RWPE2 (cell line): ENCODE measurements at regions not wholly inside any gene's neighbourhood (a gene's known extent, or its start where the extent isn't known, plus 50 kb on each side); places are given as distances from the start of the nearest gene placed in this dataset.

Source experiments
- ATAC-seq: fragments of 200-7000 bp; cut with Tn5 transposase; 3 replicates; pipeline ENCODE4 v1.9.1; 2021; ENCODE audit warnings: low read depth
- DNase-seq: peaks from one replicate; pipeline ENCODE4 v3.0.0-alpha.2; 2020; ENCODE audit warnings: low spot score
- H3K27ac ChIP-seq: fragments of 450-650 bp; 2 replicates; pipeline ENCODE4 v1.5.1; 2017; ENCODE audit warnings: mild to moderate bottlenecking; ENCODE audit not compliant: poor library complexity, severe bottlenecking
- H3K27me3 ChIP-seq: fragments of 250-450 bp; sonication (Bioruptor Pico); 2 replicates; pipeline ENCODE4 v1.5.1; 2021; ENCODE audit warnings: mild to moderate bottlenecking, moderate library complexity; ENCODE audit not compliant: insufficient read depth, poor library complexity, severe bottlenecking
- H3K36me3 ChIP-seq: fragments of 250-450 bp; sonication (Bioruptor Pico); 2 replicates; pipeline ENCODE4 v1.5.1; 2020; ENCODE audit warnings: low read depth, mild to moderate bottlenecking, moderate library complexity
- H3K4me1 ChIP-seq: fragments of 250-450 bp; sonication (Bioruptor Pico); 2 replicates; pipeline ENCODE4 v1.5.1; 2021; ENCODE audit warnings: mild to moderate bottlenecking, moderate library complexity; ENCODE audit not compliant: insufficient read depth, poor library complexity, severe bottlenecking
- H3K4me3 ChIP-seq: fragments of 250-450 bp; sonication (Bioruptor Pico); 2 replicates; pipeline ENCODE4 v1.5.1; 2021; ENCODE audit warnings: mild to moderate bottlenecking, moderate library complexity; ENCODE audit not compliant: severe bottlenecking
- H3K9me3 ChIP-seq: fragments of 250-450 bp; sonication (Bioruptor Pico); 2 replicates; pipeline ENCODE4 v1.5.1; 2021; ENCODE audit warnings: mild to moderate bottlenecking, moderate library complexity; ENCODE audit not compliant: severe bottlenecking
- TF ChIP-seq, protein P1 (sequence below): fragments of 450-650 bp; IDR thresholded peaks from one replicate; pipeline ENCODE4 v1.5.1; 2017; ENCODE audit warnings: mild to moderate bottlenecking, moderate library complexity; ENCODE audit not compliant: poor library complexity, severe bottlenecking

DNA sequence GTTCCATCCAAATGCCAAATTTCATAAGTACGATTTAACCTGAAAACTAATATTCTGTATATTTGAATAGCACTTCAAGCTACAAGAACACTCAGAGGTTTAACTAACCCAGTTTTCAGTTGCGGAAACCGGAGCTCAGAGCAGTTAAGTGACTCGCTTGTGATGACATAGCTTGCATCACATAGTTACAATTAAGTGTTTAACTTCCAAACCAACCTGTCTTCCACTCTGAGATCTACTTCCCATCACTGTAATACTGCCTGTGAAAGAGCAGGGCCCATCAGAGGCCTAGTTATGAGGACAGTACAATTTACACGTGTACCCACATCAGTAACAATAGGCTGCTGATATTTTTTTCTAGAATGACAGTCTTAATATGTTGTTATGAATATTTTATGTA, 120.3 kb downstream of the MAD2L1 start:
- TF ChIP-seq, protein P1, sequence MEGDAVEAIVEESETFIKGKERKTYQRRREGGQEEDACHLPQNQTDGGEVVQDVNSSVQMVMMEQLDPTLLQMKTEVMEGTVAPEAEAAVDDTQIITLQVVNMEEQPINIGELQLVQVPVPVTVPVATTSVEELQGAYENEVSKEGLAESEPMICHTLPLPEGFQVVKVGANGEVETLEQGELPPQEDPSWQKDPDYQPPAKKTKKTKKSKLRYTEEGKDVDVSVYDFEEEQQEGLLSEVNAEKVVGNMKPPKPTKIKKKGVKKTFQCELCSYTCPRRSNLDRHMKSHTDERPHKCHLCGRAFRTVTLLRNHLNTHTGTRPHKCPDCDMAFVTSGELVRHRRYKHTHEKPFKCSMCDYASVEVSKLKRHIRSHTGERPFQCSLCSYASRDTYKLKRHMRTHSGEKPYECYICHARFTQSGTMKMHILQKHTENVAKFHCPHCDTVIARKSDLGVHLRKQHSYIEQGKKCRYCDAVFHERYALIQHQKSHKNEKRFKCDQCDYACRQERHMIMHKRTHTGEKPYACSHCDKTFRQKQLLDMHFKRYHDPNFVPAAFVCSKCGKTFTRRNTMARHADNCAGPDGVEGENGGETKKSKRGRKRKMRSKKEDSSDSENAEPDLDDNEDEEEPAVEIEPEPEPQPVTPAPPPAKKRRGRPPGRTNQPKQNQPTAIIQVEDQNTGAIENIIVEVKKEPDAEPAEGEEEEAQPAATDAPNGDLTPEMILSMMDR, result no peak
- no peaks in the 10 kb centered on the region for H3K9me3 ChIP-seq
- no peak for DNase-seq
- no peaks in the 10 kb centered on the region for H3K27me3 ChIP-seq
- H3K4me1 ChIP-seq, result no peaks in the 10 kb centered on the region
- no peak for ATAC-seq
- no peak overlapping the region for H3K4me3 ChIP-seq
- no peak overlapping the region for H3K27ac ChIP-seq
- H3K36me3 ChIP-seq, result no peaks in the 10 kb centered on the region

DNA sequence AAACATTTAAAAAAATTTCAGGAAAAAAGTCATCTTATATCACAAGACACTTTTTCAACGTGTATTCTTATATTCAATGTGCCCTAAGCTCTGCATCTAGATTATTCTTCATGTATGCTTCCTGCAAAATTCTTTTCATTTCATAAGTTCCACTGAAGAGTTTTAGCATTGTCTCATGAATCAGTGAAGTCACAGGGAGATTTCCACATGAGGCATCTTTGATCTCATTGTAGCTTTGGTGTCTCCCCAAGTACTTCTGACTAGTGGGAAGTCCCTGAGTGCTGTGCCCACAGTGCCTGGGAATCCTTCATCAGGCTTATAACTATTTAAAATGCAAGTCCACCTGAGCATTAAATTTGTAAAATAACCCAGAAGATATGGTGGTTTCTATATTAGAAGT, 123.8 kb downstream of the MAD2L1 start:
- H3K27me3 ChIP-seq, result no peaks in the 10 kb centered on the region
- no peaks in the 10 kb centered on the region for H3K36me3 ChIP-seq
- TF ChIP-seq, protein P1, result no peak
- no peak overlapping the region for H3K4me3 ChIP-seq
- H3K4me1 ChIP-seq, result no peaks in the 10 kb centered on the region
- H3K27ac ChIP-seq, result no peak overlapping the region
- no peaks in the 10 kb centered on the region for H3K9me3 ChIP-seq
- DNase-seq, result no peak
- ATAC-seq, result no peak

DNA sequence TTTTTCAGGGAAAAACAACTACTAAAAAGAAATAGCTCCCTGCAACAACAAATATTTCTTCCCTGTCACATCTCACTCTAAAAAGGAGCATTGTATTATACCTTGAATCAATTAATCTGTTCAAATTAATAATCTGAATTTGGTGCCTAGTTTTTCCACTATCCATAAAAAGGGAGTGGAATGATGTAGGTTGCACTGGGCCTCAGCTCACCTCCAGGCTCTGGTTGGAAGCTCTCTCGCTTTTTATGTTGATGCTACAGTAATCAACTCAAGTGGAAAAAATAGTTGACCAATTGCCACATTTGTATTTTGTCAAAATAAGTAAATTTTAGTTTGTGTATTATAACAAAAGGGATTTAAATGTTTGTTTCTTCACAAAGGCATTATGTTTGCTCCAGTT, 126.1 kb downstream of the MAD2L1 start:
- TF ChIP-seq, protein P1, result no peak
- H3K9me3 ChIP-seq, result no peaks in the 10 kb centered on the region
- no peaks in the 10 kb centered on the region for H3K36me3 ChIP-seq
- no peaks in the 10 kb centered on the region for H3K27me3 ChIP-seq
- ATAC-seq (no peak), DNase-seq (no peak)
- H3K4me1 ChIP-seq, result no peaks in the 10 kb centered on the region
- no peak overlapping the region for H3K4me3 ChIP-seq
- H3K27ac ChIP-seq, result no peak overlapping the region

DNA sequence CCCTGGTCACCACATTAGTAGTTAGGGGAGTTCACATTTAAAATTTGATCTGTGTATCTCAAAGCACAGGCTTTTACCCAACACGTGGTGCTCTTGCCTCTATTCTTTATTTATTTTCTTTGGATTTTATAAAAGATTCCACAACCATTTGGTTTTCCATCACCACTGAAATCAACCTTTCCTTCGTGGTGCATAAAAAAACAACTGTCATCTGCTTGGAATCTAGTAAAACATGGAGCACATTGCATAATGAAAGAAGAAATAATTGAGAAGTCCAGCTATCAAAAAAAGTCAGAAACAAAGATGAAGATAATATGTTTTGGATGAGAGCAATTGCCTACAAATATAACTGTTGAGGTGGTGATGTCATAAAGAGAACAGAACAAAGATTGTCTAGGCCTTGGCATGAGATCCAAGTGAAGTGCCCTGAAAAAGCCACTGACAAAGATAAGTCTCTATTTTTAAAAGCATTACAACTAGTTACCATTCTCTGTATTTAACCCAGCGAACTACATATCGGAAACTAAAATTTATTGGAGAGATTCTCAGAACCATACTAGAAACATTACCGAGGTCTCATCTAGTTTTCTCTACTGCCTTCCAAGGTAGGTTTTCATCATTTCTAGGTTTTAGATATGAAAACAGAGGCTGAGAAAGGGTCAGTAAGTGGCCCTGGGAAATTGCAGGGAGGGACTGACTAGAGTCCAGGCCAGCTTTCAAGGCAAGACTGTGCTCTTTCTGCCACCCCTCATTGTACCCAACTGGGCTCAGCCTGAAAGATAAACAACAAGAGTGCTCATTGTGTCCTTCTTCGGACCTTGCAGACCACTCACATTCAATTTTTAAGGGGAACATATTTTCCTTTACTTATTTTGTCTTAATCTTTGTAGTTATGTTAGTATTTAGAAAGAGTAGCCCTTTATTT, 127.3 kb downstream of the MAD2L1 start:
- no peaks in the 10 kb centered on the region for H3K36me3 ChIP-seq
- TF ChIP-seq, protein P1, result no peak

DNA sequence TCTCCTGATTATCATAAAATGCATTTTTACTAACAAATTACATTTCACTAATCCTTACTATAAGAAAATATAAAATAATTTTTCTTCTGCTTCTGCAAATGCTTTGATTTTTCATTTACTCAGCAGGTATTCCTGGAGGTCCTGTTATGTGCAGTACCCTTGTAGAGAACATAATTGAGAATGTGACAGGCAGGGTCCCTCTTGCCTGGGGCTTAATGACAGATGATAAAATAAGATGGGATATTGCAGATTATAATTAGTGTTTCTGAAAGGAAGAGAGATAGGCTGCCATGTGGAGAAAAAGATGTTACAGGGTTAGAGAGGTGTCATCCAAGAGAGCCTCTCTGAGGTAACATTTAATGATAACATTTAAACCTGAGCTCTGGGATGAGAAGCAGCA, 128.9 kb downstream of the MAD2L1 start:
- TF ChIP-seq, protein P1, result no peak
- Histone ChIP-seq H3K27me3 (no peaks in the 10 kb centered on the region), H3K4me3 (no peak overlapping the region), H3K4me1 (no peaks in the 10 kb centered on the region), H3K36me3 (no peaks in the 10 kb centered on the region), H3K9me3 (no peaks in the 10 kb centered on the region), H3K27ac (no peak overlapping the region)
- DNase-seq (no peak), ATAC-seq (no peak)

More for the DNA sequence above, 127.3 kb downstream of the MAD2L1 start:
- DNase-seq (no peak), ATAC-seq (no peak)
- Histone ChIP-seq H3K9me3 (no peaks in the 10 kb centered on the region), H3K4me1 (no peaks in the 10 kb centered on the region), H3K27me3 (no peaks in the 10 kb centered on the region), H3K4me3 (no peak overlapping the region), H3K27ac (no peak overlapping the region)
